Mesendoderm (in vitro differentiated cells): ENCODE measurements at regions not wholly inside any gene's neighbourhood (a gene's known extent, or its start where the extent isn't known, plus 50 kb on each side); places are given as distances from the start of the nearest gene placed in this dataset.
"Not testable (repeated sequence)": the region's sequence is repeated elsewhere in the genome, so short reads cannot be mapped to it uniquely, and the experiment has no call there.

Experiments
- DNase-seq: peaks from one replicate; pipeline ENCODE4 v3.0.0; 2013
- H2AK5ac ChIP-seq: 2 replicates; pipeline ENCODE4 v1.6.1; 2013; ENCODE audit warnings: low read length, inconsistent platforms
- H2BK120ac ChIP-seq: 2 replicates; pipeline ENCODE4 v1.6.1; 2013; ENCODE audit warnings: low read depth, mild to moderate bottlenecking, low read length, moderate library complexity, mixed read lengths
- H2BK15ac ChIP-seq: replicated peaks from 2 replicates; pipeline ENCODE4 v1.6.1; 2013; ENCODE audit warnings: low read depth, mild to moderate bottlenecking, moderate library complexity
- H2BK5ac ChIP-seq: 2 replicates; pipeline ENCODE4 v1.6.1; 2013; ENCODE audit warnings: low read length, inconsistent platforms
- H3K18ac ChIP-seq: 2 replicates; pipeline ENCODE4 v1.6.1; 2013; ENCODE audit warnings: mild to moderate bottlenecking, low read length, mixed read lengths
- H3K23ac ChIP-seq: one replicate; pipeline ENCODE4 v1.6.1; 2013; ENCODE audit warnings: low read length
- H3K27ac ChIP-seq: 2 replicates; pipeline ENCODE4 v1.5.1; 2013; ENCODE audit warnings: low read depth, mild to moderate bottlenecking, inconsistent platforms, low read length, moderate library complexity
- H3K27me3 ChIP-seq: 2 replicates; pipeline ENCODE4 v1.6.1; 2013; ENCODE audit warnings: low read length, control low read depth, mild to moderate bottlenecking, inconsistent platforms; ENCODE audit not compliant: insufficient read depth, poor library complexity
- H3K36me3 ChIP-seq: 2 replicates; pipeline ENCODE4 v1.6.1; 2013; ENCODE audit warnings: low read length, inconsistent platforms; ENCODE audit not compliant: control insufficient read depth, insufficient read depth
- H3K4ac ChIP-seq: one replicate; pipeline ENCODE4 v1.6.1; 2013; ENCODE audit warnings: low read depth, mild to moderate bottlenecking, low read length, moderate library complexity
- H3K4me1 ChIP-seq: 2 replicates; pipeline ENCODE4 v1.6.1; 2013; ENCODE audit warnings: low read depth, low read length, inconsistent platforms; ENCODE audit not compliant: control insufficient read depth
- H3K4me2 ChIP-seq: 2 replicates; pipeline ENCODE4 v1.6.1; 2013; ENCODE audit warnings: low read length
- H3K4me3 ChIP-seq: 2 replicates; pipeline ENCODE4 v1.5.1; 2013; ENCODE audit warnings: mild to moderate bottlenecking, low read length
- H3K56ac ChIP-seq: one replicate; pipeline ENCODE4 v1.6.1; 2013; ENCODE audit warnings: low read length
- H3K79me1 ChIP-seq: 2 replicates; pipeline ENCODE4 v1.6.1; 2013; ENCODE audit warnings: low read length, inconsistent platforms
- H3K79me2 ChIP-seq: 2 replicates; pipeline ENCODE4 v1.6.1; 2013; ENCODE audit warnings: mild to moderate bottlenecking, low read length; ENCODE audit not compliant: control insufficient read depth, insufficient read depth
- H3K9ac ChIP-seq: 2 replicates; pipeline ENCODE4 v1.6.1; 2013; ENCODE audit warnings: low read length, inconsistent platforms
- H4K5ac ChIP-seq: one replicate; pipeline ENCODE4 v1.6.1; 2013; ENCODE audit warnings: low read length
- H4K8ac ChIP-seq: one replicate; pipeline ENCODE4 v1.6.1; 2013; ENCODE audit warnings: low read depth, mild to moderate bottlenecking, control low read depth, low read length, moderate library complexity
- WGBS: extraction: QIAGEN DNeasy Blood & Tissue Kit; methylation state at CpG from one replicate; pipeline ENCODE4 v1.1.7; 2013; ENCODE audit warnings: low lambda C conversion rate, missing lambda C conversion rate; ENCODE audit not compliant: insufficient coverage; ENCODE audit errors: extremely low coverage; 5-methylcytosine and 5-hydroxymethylcytosine counted together

DNA sequence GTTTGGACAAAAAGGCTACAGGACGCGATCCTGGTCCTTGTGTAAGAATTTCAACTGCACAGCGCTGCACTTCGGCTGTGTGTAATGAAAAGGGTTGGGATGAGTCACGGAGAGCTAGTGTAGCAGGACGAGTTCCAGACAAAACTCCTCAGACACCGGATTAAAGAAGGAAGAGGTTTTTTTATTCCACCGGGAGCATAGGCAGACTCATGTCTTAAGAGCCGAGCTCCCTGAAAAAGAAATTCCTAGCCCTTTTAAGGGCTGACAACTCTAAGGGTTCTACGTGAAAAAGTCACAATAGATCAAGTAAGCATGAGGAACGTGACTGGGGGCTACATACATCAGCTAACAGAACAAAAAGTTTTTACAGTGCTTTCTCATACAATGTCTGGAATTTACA lies 54.8 kb upstream of the FAM90A1 start:
- not testable (repeated sequence) for H3K4ac ChIP-seq, H3K9ac ChIP-seq, H4K5ac ChIP-seq, H3K27ac ChIP-seq, H2AK5ac ChIP-seq, H2BK15ac ChIP-seq, H3K4me3 ChIP-seq, H3K18ac ChIP-seq, H3K4me2 ChIP-seq, H2BK120ac ChIP-seq, H3K23ac ChIP-seq, H3K36me3 ChIP-seq, H3K79me1 ChIP-seq, H3K56ac ChIP-seq, H3K4me1 ChIP-seq, H2BK5ac ChIP-seq, H3K79me2 ChIP-seq, H4K8ac ChIP-seq, H3K27me3 ChIP-seq
- no CpG with 5 or more reads among the region's 11 CpGs for WGBS
- DNase-seq, result peak; percentile 9

DNA sequence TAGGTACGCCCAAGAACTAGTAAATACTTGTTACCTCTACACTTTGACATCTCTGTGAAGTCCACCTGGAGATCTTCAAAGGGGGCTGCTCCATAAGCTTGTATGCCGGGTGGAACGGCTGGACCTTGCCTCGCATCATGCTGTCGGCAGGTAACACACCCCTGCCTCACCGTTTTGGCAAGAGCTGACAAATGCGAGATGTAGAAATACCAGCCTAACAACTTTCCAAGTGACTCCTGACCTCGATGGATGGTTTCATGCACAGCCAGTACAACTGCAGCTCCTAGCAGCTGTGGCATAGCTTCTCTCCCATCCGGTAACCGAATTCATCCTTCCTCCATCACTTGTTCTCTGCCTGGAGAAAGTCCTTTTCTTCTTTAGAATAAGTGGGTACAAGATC lies 58.3 kb upstream of the FAM90A1 start:
- H3K4me1 ChIP-seq, H3K4me2 ChIP-seq, H3K79me1 ChIP-seq, DNase-seq, H3K4ac ChIP-seq, H3K27ac ChIP-seq, H3K9ac ChIP-seq, H2BK15ac ChIP-seq, H3K36me3 ChIP-seq, H3K23ac ChIP-seq, H3K4me3 ChIP-seq, H3K56ac ChIP-seq, H2BK5ac ChIP-seq, H3K18ac ChIP-seq, H2AK5ac ChIP-seq, H4K8ac ChIP-seq, H3K79me2 ChIP-seq, H3K27me3 ChIP-seq, H4K5ac ChIP-seq, H2BK120ac ChIP-seq: not testable (repeated sequence)
- no CpG with 5 or more reads among the region's 10 CpGs for WGBS

- H3K4me2 ChIP-seq, H3K23ac ChIP-seq, H3K18ac ChIP-seq, H4K5ac ChIP-seq, H3K4me3 ChIP-seq, DNase-seq, H2BK15ac ChIP-seq, H3K79me2 ChIP-seq, H3K27me3 ChIP-seq, H3K56ac ChIP-seq, H4K8ac ChIP-seq, H3K4me1 ChIP-seq, H2BK120ac ChIP-seq, H3K9ac ChIP-seq, H2AK5ac ChIP-seq, H2BK5ac ChIP-seq, H3K79me1 ChIP-seq, H3K36me3 ChIP-seq, H3K4ac ChIP-seq, H3K27ac ChIP-seq: not testable (repeated sequence)
- no CpG with 5 or more reads among the region's 11 CpGs for WGBS
Measured at GRCh38 chr12:8291764-8292163, 64.3 kb upstream of the FAM90A1 start.

DNA sequence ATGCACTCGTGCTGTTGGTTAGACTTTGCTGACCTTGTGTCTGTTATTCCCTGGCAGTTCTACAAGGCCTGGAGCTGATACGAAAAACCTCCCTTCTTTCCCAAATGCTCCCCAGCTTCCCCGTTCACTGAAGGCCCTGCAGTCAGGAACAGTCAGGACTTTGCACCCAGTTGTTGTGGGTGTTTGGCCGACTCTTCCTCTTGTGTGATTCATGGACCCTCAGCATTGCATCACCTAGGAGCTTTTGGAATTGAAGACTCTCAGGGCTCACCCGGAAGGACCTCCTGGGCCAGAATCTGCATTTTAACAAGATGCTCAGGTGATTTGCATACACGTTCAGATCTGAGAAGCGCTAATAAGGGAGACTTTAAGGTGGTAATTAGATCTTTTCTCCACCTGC lies 67.2 kb upstream of the FAM90A1 start:
- not testable (repeated sequence) for H3K9ac ChIP-seq, H2AK5ac ChIP-seq, H3K79me1 ChIP-seq, DNase-seq, H2BK15ac ChIP-seq, H4K5ac ChIP-seq, H2BK5ac ChIP-seq, H3K36me3 ChIP-seq, H3K4me1 ChIP-seq, H3K79me2 ChIP-seq, H2BK120ac ChIP-seq, H3K27me3 ChIP-seq, H4K8ac ChIP-seq, H3K23ac ChIP-seq, H3K4ac ChIP-seq, H3K4me3 ChIP-seq, H3K27ac ChIP-seq, H3K18ac ChIP-seq, H3K56ac ChIP-seq, H3K4me2 ChIP-seq
- WGBS, result no CpG with 5 or more reads among the region's 7 CpGs

- not testable (repeated sequence) for H3K56ac ChIP-seq, H2AK5ac ChIP-seq, H3K79me1 ChIP-seq, H3K4me2 ChIP-seq, H3K79me2 ChIP-seq, H4K8ac ChIP-seq, H3K9ac ChIP-seq, H3K27me3 ChIP-seq, H3K4me1 ChIP-seq, H4K5ac ChIP-seq, H2BK5ac ChIP-seq, H3K27ac ChIP-seq, DNase-seq, H3K4ac ChIP-seq, H3K23ac ChIP-seq, H3K4me3 ChIP-seq, H2BK120ac ChIP-seq, H3K18ac ChIP-seq, H3K36me3 ChIP-seq, H2BK15ac ChIP-seq
- no CpG with 5 or more reads among the region's 10 CpGs for WGBS
Measured at GRCh38 chr12:8308611-8309010, 81.2 kb upstream of the FAM90A1 start.

DNA sequence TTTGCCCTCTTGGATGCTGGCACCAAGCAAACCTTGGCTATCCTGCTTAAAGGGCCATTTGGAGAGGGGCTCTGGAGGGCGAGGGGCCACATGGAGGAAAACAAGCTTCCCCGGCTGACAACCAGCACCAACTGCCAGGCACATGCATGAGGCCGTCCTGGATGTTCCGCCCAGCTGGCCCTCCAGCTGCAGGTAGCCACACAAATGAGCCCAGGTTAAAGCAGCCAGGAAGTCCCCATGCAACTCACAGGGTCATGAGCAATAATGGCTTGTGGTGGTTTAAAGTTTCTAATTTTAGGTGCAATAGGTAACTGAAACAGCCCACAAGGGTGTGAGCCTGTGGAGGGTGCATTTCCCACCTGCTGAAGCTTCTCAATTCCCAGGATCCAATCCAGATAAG lies 88.6 kb upstream of the FAM90A1 start:
- not testable (repeated sequence) for H3K79me2 ChIP-seq, H4K5ac ChIP-seq, H2BK120ac ChIP-seq, H3K79me1 ChIP-seq, H4K8ac ChIP-seq, H3K23ac ChIP-seq, H3K4me2 ChIP-seq, H3K27ac ChIP-seq, H2BK15ac ChIP-seq, H2AK5ac ChIP-seq, H3K4me1 ChIP-seq, H3K9ac ChIP-seq, H3K4me3 ChIP-seq, H3K27me3 ChIP-seq, H3K18ac ChIP-seq, DNase-seq, H3K36me3 ChIP-seq
- WGBS, result no CpG with 5 or more reads among the region's 4 CpGs
- peak overlapping the region; percentile 49 for H3K56ac ChIP-seq
- peak overlapping the region; percentile 71 for H3K4ac ChIP-seq
- peak overlapping the region; percentile 70 for H2BK5ac ChIP-seq
